Vagina (tissue), 2 donors: ENCODE measurements at regions not wholly inside any gene's neighbourhood (a gene's known extent, or its start where the extent isn't known, plus 50 kb on each side); places are given as distances from the start of the nearest gene placed in this dataset.

ENCODE experiments used
- DNase-seq, 2 donors: peaks; one replicate each; pipeline ENCODE4 v3.0.0-alpha.2; 2017; ENCODE audit errors: extremely low spot score in 2 of 2
- H3K27ac ChIP-seq: fragments of 200-600 bp; sonication (generic); one replicate; pipeline ENCODE4 v1.5.1; 2019
- H3K27me3 ChIP-seq: fragments of 200-600 bp; sonication (generic); one replicate; pipeline ENCODE4 v1.5.1; 2019
- H3K36me3 ChIP-seq, 2 donors: fragments of 200-600 bp; sonication (generic); one replicate each; pipeline ENCODE4 v1.5.1; 2017 to 2019
- H3K4me1 ChIP-seq: fragments of 200-600 bp; sonication (generic); one replicate; pipeline ENCODE4 v1.5.1; 2019
- H3K4me3 ChIP-seq, 2 donors: fragments of 200-600 bp; sonication (generic); 1 replicate in 1 of 2; 2 replicates in 1 of 2; pipeline ENCODE4 v1.5.1; 2016 to 2019
- H3K9me3 ChIP-seq: fragments of 200-600 bp; sonication (generic); one replicate; pipeline ENCODE4 v1.5.1; 2019
- CTCF ChIP-seq, 3 experiments: fragments of 450-650 bp in 2 of 3; fragments of 200-600 bp in 1 of 3; sonication (generic) in 1 of 3; IDR thresholded peaks; one replicate each; pipeline ENCODE4 v1.5.1; 2017 to 2019; ENCODE audit warnings: antibody characterized with exemption in 3 of 3, mild to moderate bottlenecking in 2 of 3, moderate library complexity in 2 of 3
- POLR2A ChIP-seq, 2 donors: fragments of 450-650 bp; IDR thresholded peaks; one replicate each; pipeline ENCODE4 v1.6.1; 2017; ENCODE audit warnings: antibody characterized with exemption in 2 of 2, mild to moderate bottlenecking in 2 of 2, moderate library complexity in 2 of 2
- POLR2AphosphoS5 ChIP-seq, 2 donors: sonication (generic); formaldehyde crosslinking; IDR thresholded peaks; one replicate each; pipeline ENCODE4 v1.9.0; 2017; ENCODE audit warnings: antibody characterized with exemption in 2 of 2, mild to moderate bottlenecking in 2 of 2, low read depth in 1 of 2; ENCODE audit not compliant: insufficient read depth in 1 of 2
- intact Hi-C: fragments of 100-400 bp; cut with DNase I; formaldehyde crosslinking; loops from one replicate; pipeline ENCODE4 v1.15.1; 2023

GRCh38 chr7:25777969-25778708 is 373.9 kb upstream of the NFE2L3 start:
- intact Hi-C loops: no loop called here
- Histone ChIP-seq H3K27ac (no peak overlapping the region), H3K4me3 (no peak overlapping the region), H3K9me3 (no peaks in the 10 kb centered on the region), H3K36me3 (no peaks in the 10 kb centered on the region), H3K4me1 (no peaks in the 10 kb centered on the region), H3K27me3 (no peaks in the 10 kb centered on the region)
- DNase-seq: no peak
- TF ChIP-seq POLR2A (IDR thresholded peaks at IDR 0.05) (no peak), CTCF (IDR thresholded peaks at IDR 0.05) (no peak), POLR2AphosphoS5 (IDR thresholded peaks at IDR 0.05; ENCODE audit: insufficient read depth in 1 of 2, low read depth in 1 of 2) (no peak)

- H3K27ac ChIP-seq: no peak overlapping the region
- intact Hi-C loops: no loop called here
- no peaks in the 10 kb centered on the region for H3K36me3 ChIP-seq
- no peaks in the 10 kb centered on the region for H3K27me3 ChIP-seq
- TF ChIP-seq POLR2AphosphoS5 (IDR thresholded peaks at IDR 0.05; ENCODE audit: insufficient read depth in 1 of 2, low read depth in 1 of 2) (no peak), CTCF (IDR thresholded peaks at IDR 0.05) (no peak), POLR2A (IDR thresholded peaks at IDR 0.05) (no peak)
- no peak for DNase-seq
- H3K4me3 ChIP-seq: no peak overlapping the region
- no peaks in the 10 kb centered on the region for H3K9me3 ChIP-seq
- no peaks in the 10 kb centered on the region for H3K4me1 ChIP-seq
Measured at GRCh38 chr7:25779002-25779546, 372.9 kb upstream of the NFE2L3 start.

- H3K27ac ChIP-seq: no peak overlapping the region
- H3K27me3 ChIP-seq: no peaks in the 10 kb centered on the region
- no peaks in the 10 kb centered on the region for H3K9me3 ChIP-seq
- H3K36me3 ChIP-seq: no peaks in the 10 kb centered on the region
- DNase-seq: no peak
- intact Hi-C loops: no loop called here
- no peaks in the 10 kb centered on the region for H3K4me1 ChIP-seq
- TF ChIP-seq POLR2A (IDR thresholded peaks at IDR 0.05): no peak
- TF ChIP-seq CTCF (IDR thresholded peaks at IDR 0.05): no peak
- TF ChIP-seq POLR2AphosphoS5 (IDR thresholded peaks at IDR 0.05; ENCODE audit: insufficient read depth in 1 of 2, low read depth in 1 of 2): no peak
- no peak overlapping the region for H3K4me3 ChIP-seq
Measured at GRCh38 chr7:25780904-25781303, 371.1 kb upstream of the NFE2L3 start.

- intact Hi-C loops: no loop called here
- DNase-seq: no peak
Measured at GRCh38 chr7:25781704-25782103, 370.3 kb upstream of the NFE2L3 start.

GRCh38 chr7:25786936-25787335 is 365.1 kb upstream of the NFE2L3 start:
- intact Hi-C loops: no loop called here
- DNase-seq: no peak
- no peak for TF ChIP-seq POLR2A (IDR thresholded peaks at IDR 0.05)
- no peak for TF ChIP-seq CTCF (IDR thresholded peaks at IDR 0.05)
- no peak for TF ChIP-seq POLR2AphosphoS5 (IDR thresholded peaks at IDR 0.05; ENCODE audit: insufficient read depth in 1 of 2, low read depth in 1 of 2)
- Histone ChIP-seq H3K27me3 (no peaks in the 10 kb centered on the region), H3K4me1 (peaks cover 16% of the 10 kb centered on the region), H3K36me3 (no peaks in the 10 kb centered on the region), H3K27ac (peak overlapping the region; percentile 36), H3K9me3 (no peaks in the 10 kb centered on the region), H3K4me3 (no peak overlapping the region)

More at GRCh38 chr7:25781704-25782103, 370.3 kb upstream of the NFE2L3 start:
- H3K36me3 ChIP-seq: no peaks in the 10 kb centered on the region
- no peaks in the 10 kb centered on the region for H3K9me3 ChIP-seq
- no peak overlapping the region for H3K4me3 ChIP-seq
- TF ChIP-seq POLR2A (IDR thresholded peaks at IDR 0.05): no peak
- peaks cover 3% of the 10 kb centered on the region for H3K4me1 ChIP-seq
- no peaks in the 10 kb centered on the region for H3K27me3 ChIP-seq
- H3K27ac ChIP-seq: no peak overlapping the region
